Omental fat pad (tissue), 3 donors: ENCODE measurements at regions not wholly inside any gene's neighbourhood (a gene's known extent, or its start where the extent isn't known, plus 50 kb on each side); places are given as distances from the start of the nearest gene placed in this dataset.

ENCODE experiments used
- ATAC-seq: fragments of 150-250 bp; one replicate; pipeline ENCODE4 v1.9.1; 2016; ENCODE audit warnings: mild to moderate bottlenecking, moderate library complexity; ENCODE audit not compliant: low FRiP score
- DNase-seq: peaks from one replicate; pipeline ENCODE4 v3.0.0-alpha.2; 2019; ENCODE audit warnings: low spot score
- TF ChIP-seq, protein P1 (sequence below), 3 donors: fragments of 450-650 bp; IDR thresholded peaks; one replicate each; pipeline ENCODE4 v1.5.1; 2016 to 2017; ENCODE audit warnings: antibody characterized with exemption in 3 of 3, mild to moderate bottlenecking in 3 of 3, moderate library complexity in 2 of 3

DNA sequence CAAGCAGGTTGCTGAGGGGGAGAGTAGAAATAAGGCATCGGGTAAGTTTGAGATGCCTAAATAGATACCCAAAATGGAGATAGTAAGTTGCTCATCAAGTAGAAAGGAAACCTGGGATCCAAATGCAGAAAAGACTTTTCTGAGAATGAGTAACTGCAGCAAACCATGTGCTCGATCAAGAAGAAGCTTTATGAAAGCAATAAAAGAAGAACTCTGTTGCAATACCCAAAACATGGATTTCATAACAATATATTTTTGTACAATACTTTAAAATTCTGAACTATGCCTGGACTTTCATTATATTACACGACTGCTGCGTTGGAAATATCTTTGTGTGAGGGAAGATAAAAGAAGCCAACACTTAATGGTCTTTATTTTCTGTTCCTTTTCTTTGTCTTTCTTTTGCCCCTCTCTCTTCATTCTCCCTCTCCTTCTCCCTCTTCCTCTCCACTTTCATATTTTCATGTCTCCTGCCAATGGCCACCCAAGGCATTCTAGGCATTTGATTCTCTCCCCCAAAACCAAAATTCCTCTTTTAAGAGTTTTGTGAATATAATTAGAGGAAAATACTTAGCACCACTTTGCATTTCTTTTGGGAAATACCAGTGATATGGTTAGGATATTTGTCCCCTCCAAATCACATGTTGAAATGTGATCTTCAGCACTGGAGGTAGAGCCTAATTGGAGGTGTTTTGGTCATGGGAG is 257.6 kb downstream of the MREG start:
- no peak for ATAC-seq
- TF ChIP-seq, protein P1, sequence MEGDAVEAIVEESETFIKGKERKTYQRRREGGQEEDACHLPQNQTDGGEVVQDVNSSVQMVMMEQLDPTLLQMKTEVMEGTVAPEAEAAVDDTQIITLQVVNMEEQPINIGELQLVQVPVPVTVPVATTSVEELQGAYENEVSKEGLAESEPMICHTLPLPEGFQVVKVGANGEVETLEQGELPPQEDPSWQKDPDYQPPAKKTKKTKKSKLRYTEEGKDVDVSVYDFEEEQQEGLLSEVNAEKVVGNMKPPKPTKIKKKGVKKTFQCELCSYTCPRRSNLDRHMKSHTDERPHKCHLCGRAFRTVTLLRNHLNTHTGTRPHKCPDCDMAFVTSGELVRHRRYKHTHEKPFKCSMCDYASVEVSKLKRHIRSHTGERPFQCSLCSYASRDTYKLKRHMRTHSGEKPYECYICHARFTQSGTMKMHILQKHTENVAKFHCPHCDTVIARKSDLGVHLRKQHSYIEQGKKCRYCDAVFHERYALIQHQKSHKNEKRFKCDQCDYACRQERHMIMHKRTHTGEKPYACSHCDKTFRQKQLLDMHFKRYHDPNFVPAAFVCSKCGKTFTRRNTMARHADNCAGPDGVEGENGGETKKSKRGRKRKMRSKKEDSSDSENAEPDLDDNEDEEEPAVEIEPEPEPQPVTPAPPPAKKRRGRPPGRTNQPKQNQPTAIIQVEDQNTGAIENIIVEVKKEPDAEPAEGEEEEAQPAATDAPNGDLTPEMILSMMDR (IDR thresholded peaks at IDR 0.05), result no peak
- no peak for DNase-seq

DNA sequence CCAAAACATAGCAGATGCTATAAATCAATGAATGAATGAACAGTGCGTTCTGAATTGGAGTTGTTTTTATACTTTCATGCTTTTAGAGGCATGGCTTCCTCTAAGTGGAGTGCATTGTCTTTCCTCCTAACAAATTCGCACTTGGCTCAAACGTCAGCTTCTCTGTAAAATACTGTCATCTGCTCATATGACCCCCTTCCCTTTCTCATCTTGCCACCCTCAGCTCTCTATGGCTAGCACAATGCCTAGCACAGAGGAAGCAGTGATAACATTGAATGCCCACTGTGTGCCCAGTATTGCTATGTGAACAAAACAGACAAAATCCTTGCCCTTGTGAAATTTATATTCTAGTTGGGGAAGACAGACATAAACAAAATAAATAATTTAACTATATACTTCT is 258.8 kb downstream of the MREG start:
- TF ChIP-seq, protein P1 (IDR thresholded peaks at IDR 0.05), result no peak
- ATAC-seq, result no peak
- no peak for DNase-seq

DNA sequence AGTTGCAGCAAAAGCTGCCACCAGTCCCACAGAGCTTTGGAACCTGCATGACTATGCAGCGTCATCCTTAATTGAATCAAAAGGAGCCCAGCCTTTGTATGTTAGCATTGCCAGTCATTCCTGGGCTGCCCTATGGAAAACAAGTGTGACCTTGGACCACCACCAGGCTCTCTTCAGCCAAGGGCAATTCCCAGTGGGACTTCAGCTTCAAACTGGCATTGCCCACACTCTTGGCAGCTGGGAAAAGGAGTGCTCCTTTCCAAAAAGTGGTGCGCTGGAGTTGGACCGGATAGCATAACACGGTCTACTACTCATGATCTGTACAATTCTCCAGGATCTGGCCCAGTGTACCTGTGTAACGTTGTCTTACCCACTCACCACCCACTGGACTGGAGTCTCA is 259.5 kb downstream of the MREG start:
- TF ChIP-seq, protein P1 (IDR thresholded peaks at IDR 0.05), result no peak
- no peak for ATAC-seq

DNA sequence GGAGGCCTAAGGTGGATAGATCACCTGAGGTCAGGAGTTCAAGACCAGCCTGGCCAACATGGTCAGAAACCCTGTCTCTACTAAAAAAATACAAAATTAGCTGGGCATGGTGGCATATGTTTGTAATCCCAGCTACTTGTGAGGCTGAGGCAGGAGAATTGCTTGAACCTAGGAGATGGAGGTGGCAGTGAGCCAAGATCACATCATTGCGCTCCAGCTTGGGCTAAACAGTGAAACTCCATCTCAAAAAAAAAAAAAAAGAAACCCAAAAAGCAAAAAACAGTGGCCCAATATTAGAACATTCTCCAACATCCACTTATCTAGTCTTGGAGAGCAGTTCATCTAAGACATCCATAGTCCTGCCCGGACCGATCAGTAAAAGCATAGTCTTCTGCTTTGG is 260.4 kb downstream of the MREG start:
- ATAC-seq (no peak), DNase-seq (no peak)
- TF ChIP-seq, protein P1 (IDR thresholded peaks at IDR 0.05), result no peak

More for the DNA sequence above, 259.5 kb downstream of the MREG start:
- DNase-seq, result no peak

DNA sequence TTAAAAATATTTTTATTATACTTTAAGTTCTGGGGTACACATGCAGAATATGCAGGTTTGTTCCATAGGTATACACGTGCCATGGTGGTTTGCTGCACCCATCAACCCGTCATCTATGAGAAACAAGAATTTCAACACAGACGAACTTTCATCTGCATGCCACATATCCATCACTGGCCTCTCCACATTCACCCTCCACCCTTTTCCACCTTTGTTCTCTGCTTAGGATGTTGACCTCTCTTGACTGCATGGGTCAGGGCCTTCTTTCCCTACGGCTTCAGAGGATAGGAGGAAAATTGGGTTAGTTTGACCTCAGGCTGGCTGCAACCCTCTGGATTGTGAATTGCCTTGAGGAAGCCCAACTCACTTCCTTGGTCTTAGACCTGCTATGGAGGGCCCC is 260.9 kb downstream of the MREG start:
- no peak for ATAC-seq
- TF ChIP-seq, protein P1 (IDR thresholded peaks at IDR 0.05), result no peak
- DNase-seq, result no peak

DNA sequence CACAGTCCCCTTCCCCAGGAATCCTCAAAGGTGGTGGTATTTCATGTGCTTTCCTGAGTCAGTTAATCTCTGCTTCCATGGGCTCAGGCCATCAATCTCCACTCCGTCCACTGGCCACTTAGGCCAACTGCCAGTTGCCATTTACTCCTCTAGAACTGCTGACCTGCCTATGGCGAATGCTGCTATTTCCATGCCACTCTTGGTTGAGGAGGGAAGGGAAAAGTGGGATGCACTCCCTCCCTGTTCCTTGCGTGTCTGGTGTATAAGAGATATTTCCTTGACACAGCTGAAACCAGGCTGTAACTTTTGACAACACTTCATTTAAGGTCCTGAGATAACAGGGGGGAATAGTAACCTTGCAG is 261.5 kb downstream of the MREG start:
- DNase-seq, result no peak
- TF ChIP-seq, protein P1 (IDR thresholded peaks at IDR 0.05), result no peak
- no peak for ATAC-seq

DNA sequence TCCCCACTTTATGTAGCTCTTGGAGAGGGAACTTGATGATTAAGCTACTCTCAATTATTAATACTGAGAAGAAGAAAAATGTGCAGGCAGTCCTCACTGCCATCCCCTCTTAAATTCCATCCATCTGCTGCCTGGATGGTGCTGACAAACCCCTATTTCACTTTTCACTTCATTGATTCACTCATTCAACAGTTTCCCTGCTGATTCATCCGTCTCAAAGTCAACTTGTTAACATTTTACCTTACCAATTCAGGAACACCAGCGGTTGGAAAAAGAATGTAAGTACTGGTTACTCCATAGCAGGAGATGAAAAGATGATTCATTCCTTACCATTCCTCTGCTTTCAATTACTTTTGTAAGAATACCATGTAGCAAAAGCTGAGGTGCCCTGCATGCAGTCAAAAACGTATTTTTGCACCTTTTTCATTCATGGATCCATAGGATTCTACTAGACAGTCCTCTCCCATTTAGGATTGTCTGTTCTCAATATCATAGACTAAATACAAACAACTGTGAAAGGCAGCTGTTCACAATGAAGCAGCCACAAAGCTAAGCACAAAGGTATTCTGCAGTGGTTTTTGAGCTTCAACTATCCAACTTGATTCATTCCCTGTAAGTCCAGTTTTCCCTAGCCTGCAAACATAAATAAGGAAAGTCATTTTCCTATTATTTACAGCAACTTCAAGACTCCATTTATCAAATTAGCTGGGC is 262.0 kb downstream of the MREG start:
- TF ChIP-seq, protein P1 (IDR thresholded peaks at IDR 0.05), result no peak
- no peak for ATAC-seq
- DNase-seq, result no peak
